Fibroblast of mammary gland (primary cell): ENCODE measurements at regions not wholly inside any gene's neighbourhood (a gene's known extent, or its start where the extent isn't known, plus 50 kb on each side); places are given as distances from the start of the nearest gene placed in this dataset.

Source experiments
- DNase-seq: peaks from one replicate; pipeline ENCODE4 v3.0.0-alpha.2; 2010; ENCODE audit warnings: low read depth
- H3K4me3 ChIP-seq: 2 replicates; pipeline ENCODE4 v1.5.1; 2011; ENCODE audit warnings: low read depth, mild to moderate bottlenecking, low read length, moderate library complexity; ENCODE audit not compliant: control insufficient read depth
- CTCF ChIP-seq: conservative IDR thresholded peaks from 2 replicates; pipeline ENCODE4 v1.5.1; 2011; ENCODE audit warnings: low read depth, low read length, inconsistent platforms; ENCODE audit not compliant: control insufficient read depth, insufficient read depth

- TF ChIP-seq CTCF: no peak
- DNase-seq: peak; percentile 0
- no peak overlapping the region for H3K4me3 ChIP-seq
Measured at GRCh38 chr6:153898360-153899059, 140.5 kb upstream of the OPRM1 start.

- DNase-seq: no peak
- no peak for TF ChIP-seq CTCF
- H3K4me3 ChIP-seq: no peak overlapping the region
Measured at GRCh38 chr6:153882411-153882810, 156.6 kb upstream of the OPRM1 start.

- DNase-seq: no peak
- H3K4me3 ChIP-seq: no peak overlapping the region
- no peak for TF ChIP-seq CTCF
Measured at GRCh38 chr6:153873541-153873940, 165.5 kb upstream of the OPRM1 start.

DNA sequence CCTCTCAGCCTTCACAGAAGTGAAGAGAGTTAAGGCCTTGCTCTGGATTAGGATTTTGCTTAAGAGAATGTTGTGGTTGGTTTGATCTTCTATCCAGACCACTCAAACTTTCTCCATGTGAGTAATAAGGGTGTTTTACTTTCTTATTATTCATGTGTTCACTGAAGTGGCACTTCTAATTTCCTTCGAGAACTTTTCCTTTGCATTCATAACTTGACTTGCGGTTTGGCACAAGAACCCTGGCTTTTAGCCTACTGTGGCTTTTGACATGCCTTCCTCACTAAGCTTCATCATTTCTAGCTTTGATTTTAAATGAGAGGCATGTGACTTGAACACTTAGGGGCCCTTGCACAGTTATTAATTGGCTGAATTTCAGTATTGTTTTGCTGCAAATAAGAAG, 166.1 kb upstream of the OPRM1 start:
- H3K4me3 ChIP-seq: no peak overlapping the region
- DNase-seq: no peak
- TF ChIP-seq CTCF: no peak

GRCh38 chr6:153862927-153863326, 176.1 kb upstream of the OPRM1 start:
- TF ChIP-seq CTCF: no peak
- DNase-seq: no peak
- no peak overlapping the region for H3K4me3 ChIP-seq

DNA sequence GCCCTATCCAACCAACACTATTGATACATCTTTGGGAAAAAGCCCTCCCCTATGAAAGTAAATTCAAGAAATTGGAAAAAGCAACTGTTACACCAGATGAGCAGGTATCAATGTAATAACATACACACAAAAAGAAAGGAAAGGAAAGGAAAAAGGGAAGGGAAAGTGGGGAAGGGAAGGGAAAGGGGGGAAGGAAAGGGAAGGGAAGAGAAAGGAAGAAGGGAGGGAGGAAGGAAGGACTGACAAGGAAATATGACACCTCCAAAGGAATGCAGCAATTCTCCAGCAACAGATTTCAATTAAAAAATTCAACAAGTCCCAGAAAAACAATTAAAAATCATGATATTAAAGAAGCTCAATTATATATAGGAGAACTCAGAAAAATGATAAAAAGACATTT, 176.9 kb upstream of the OPRM1 start:
- DNase-seq: no peak
- H3K4me3 ChIP-seq: no peak overlapping the region
- TF ChIP-seq CTCF: no peak

- TF ChIP-seq CTCF: no peak
- no peak overlapping the region for H3K4me3 ChIP-seq
- DNase-seq: no peak
Measured at GRCh38 chr6:153858529-153858928, 180.5 kb upstream of the OPRM1 start.
